ENCODE measurements at regions not wholly inside any gene's neighbourhood (a gene's known extent, or its start where the extent isn't known, plus 50 kb on each side); places are given as distances from the start of the nearest gene placed in this dataset.

DNA sequence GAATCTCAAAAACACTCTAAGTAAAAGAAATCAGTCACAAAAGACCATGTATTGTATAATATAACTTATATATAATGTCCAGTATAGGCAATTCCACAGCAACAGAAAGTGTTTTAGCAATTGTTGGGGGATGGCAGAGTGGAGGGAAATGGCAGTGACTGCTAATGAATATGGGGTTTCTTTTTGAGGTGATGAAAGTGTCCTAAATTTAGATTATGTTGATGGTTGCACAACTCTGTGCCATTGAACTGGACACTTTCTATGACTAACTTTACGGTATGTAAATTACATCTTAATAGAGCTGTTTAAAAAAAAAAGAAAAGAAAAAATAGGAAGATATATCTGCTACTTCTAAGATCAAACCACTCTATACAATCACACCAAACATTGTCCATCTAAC lies 124.9 kb upstream of the ZNF462 start:
- H3K27ac ChIP-seq (ENCODE audit: low read length): no peak overlapping the region
- no peak overlapping the region for H2AFZ ChIP-seq (ENCODE audit: low read depth, low read length)
- H3K9me3 ChIP-seq (ENCODE audit: low read length): no peaks in the 10 kb centered on the region
- TF ChIP-seq, protein P1, sequence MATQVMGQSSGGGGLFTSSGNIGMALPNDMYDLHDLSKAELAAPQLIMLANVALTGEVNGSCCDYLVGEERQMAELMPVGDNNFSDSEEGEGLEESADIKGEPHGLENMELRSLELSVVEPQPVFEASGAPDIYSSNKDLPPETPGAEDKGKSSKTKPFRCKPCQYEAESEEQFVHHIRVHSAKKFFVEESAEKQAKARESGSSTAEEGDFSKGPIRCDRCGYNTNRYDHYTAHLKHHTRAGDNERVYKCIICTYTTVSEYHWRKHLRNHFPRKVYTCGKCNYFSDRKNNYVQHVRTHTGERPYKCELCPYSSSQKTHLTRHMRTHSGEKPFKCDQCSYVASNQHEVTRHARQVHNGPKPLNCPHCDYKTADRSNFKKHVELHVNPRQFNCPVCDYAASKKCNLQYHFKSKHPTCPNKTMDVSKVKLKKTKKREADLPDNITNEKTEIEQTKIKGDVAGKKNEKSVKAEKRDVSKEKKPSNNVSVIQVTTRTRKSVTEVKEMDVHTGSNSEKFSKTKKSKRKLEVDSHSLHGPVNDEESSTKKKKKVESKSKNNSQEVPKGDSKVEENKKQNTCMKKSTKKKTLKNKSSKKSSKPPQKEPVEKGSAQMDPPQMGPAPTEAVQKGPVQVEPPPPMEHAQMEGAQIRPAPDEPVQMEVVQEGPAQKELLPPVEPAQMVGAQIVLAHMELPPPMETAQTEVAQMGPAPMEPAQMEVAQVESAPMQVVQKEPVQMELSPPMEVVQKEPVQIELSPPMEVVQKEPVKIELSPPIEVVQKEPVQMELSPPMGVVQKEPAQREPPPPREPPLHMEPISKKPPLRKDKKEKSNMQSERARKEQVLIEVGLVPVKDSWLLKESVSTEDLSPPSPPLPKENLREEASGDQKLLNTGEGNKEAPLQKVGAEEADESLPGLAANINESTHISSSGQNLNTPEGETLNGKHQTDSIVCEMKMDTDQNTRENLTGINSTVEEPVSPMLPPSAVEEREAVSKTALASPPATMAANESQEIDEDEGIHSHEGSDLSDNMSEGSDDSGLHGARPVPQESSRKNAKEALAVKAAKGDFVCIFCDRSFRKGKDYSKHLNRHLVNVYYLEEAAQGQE (IDR thresholded peaks at IDR 0.05; ENCODE audit: borderline replicate concordance): no peak
- TF ChIP-seq RAD21 (conservative IDR thresholded peaks at IDR 0.05) (no peak), MXI1 (conservative IDR thresholded peaks at IDR 0.05; ENCODE audit: poor library complexity, severe bottlenecking) (no peak), SMC3 (conservative IDR thresholded peaks at IDR 0.05; ENCODE audit: poor library complexity) (no peak), EP300 (conservative IDR thresholded peaks at IDR 0.05; ENCODE audit: poor library complexity, severe bottlenecking) (no peak), POLR2AphosphoS5 (IDR thresholded peaks at IDR 0.05) (no peak), EZH2 (IDR thresholded peaks at IDR 0.05; ENCODE audit: borderline replicate concordance, insufficient read depth, low read length, poor library complexity, severe bottlenecking) (no peak), TAF1 (IDR thresholded peaks at IDR 0.05; ENCODE audit: low read depth) (no peak)
- TF ChIP-seq, protein P2, sequence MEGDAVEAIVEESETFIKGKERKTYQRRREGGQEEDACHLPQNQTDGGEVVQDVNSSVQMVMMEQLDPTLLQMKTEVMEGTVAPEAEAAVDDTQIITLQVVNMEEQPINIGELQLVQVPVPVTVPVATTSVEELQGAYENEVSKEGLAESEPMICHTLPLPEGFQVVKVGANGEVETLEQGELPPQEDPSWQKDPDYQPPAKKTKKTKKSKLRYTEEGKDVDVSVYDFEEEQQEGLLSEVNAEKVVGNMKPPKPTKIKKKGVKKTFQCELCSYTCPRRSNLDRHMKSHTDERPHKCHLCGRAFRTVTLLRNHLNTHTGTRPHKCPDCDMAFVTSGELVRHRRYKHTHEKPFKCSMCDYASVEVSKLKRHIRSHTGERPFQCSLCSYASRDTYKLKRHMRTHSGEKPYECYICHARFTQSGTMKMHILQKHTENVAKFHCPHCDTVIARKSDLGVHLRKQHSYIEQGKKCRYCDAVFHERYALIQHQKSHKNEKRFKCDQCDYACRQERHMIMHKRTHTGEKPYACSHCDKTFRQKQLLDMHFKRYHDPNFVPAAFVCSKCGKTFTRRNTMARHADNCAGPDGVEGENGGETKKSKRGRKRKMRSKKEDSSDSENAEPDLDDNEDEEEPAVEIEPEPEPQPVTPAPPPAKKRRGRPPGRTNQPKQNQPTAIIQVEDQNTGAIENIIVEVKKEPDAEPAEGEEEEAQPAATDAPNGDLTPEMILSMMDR (IDR thresholded peaks at IDR 0.05; ENCODE audit: poor library complexity, severe bottlenecking): no peak
- H3K36me3 ChIP-seq (ENCODE audit: insufficient read depth, low read length): no peaks in the 10 kb centered on the region
- H3K79me2 ChIP-seq (replicated peaks; ENCODE audit: insufficient read depth, low read length): no peaks in the 10 kb centered on the region
- H3K9me2 ChIP-seq (ENCODE audit: insufficient read depth, low read length): no peaks in the 10 kb centered on the region
- no peaks in the 10 kb centered on the region for H3F3A ChIP-seq (ENCODE audit: insufficient read depth, low read length, poor library complexity, severe bottlenecking)
- no peaks in the 10 kb centered on the region for H3K27me3 ChIP-seq (ENCODE audit: insufficient read depth, low read depth, low read length)
- H3K9ac ChIP-seq (ENCODE audit: low read length): no peak overlapping the region
- no peak overlapping the region for H3K4me3 ChIP-seq (ENCODE audit: low read length)
- H4K20me1 ChIP-seq (ENCODE audit: insufficient read depth): no peaks in the 10 kb centered on the region
- no peak overlapping the region for H3K4me2 ChIP-seq (ENCODE audit: low read length)

DNA sequence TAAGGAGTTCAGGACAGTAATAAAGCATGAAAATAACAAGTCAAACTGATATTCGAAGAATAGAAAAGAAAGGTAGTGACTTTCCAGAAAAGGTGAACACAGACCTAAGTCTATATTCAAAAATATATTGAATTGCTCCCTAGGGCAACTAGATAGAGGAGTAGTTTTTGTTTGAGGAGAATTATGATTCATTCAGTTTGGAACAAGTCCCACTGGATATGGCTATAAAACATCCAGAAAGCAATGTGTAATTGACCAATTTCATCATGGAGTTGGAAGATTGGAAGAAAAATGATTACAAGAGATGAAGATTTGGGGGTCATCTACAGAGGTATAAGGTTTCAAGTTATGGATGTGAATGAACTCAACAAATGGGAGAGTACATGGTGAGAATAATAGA lies 117.5 kb upstream of the ZNF462 start:
- Histone ChIP-seq H3K27me3 (ENCODE audit: insufficient read depth, low read depth, low read length) (no peaks in the 10 kb centered on the region), H3K79me2 (replicated peaks; ENCODE audit: insufficient read depth, low read length) (no peaks in the 10 kb centered on the region), H3K4me3 (ENCODE audit: low read length) (no peak overlapping the region), H3K4me2 (ENCODE audit: low read length) (no peak overlapping the region), H4K20me1 (ENCODE audit: insufficient read depth) (no peaks in the 10 kb centered on the region), H3K9me3 (ENCODE audit: low read length) (no peaks in the 10 kb centered on the region), H3K36me3 (ENCODE audit: insufficient read depth, low read length) (no peaks in the 10 kb centered on the region), H3K9me2 (ENCODE audit: insufficient read depth, low read length) (no peaks in the 10 kb centered on the region), H2AFZ (ENCODE audit: low read depth, low read length) (no peak overlapping the region), H3F3A (ENCODE audit: insufficient read depth, low read length, poor library complexity, severe bottlenecking) (no peaks in the 10 kb centered on the region), H3K27ac (ENCODE audit: low read length) (no peak overlapping the region), H3K9ac (ENCODE audit: low read length) (no peak overlapping the region)
- TF ChIP-seq, protein P2 (IDR thresholded peaks at IDR 0.05; ENCODE audit: poor library complexity, severe bottlenecking): no peak
- TF ChIP-seq SMC3 (conservative IDR thresholded peaks at IDR 0.05; ENCODE audit: poor library complexity): no peak
- no peak for TF ChIP-seq MXI1 (conservative IDR thresholded peaks at IDR 0.05; ENCODE audit: poor library complexity, severe bottlenecking)
- TF ChIP-seq POLR2AphosphoS5 (IDR thresholded peaks at IDR 0.05): no peak
- no peak for TF ChIP-seq TAF1 (IDR thresholded peaks at IDR 0.05; ENCODE audit: low read depth)
- TF ChIP-seq, protein P1 (IDR thresholded peaks at IDR 0.05; ENCODE audit: borderline replicate concordance): no peak
- TF ChIP-seq RAD21 (conservative IDR thresholded peaks at IDR 0.05): no peak
- no peak for TF ChIP-seq EZH2 (IDR thresholded peaks at IDR 0.05; ENCODE audit: borderline replicate concordance, insufficient read depth, low read length, poor library complexity, severe bottlenecking)
- no peak for TF ChIP-seq EP300 (conservative IDR thresholded peaks at IDR 0.05; ENCODE audit: poor library complexity, severe bottlenecking)

All from neural cell (in vitro differentiated cells).